Activated CD4-positive, alpha-beta T cell treated with anti-CD3 and anti-CD28 coated beads, Interleukin-2, amount 50 U/mL, for 24 hours (primary cell): ENCODE measurements at regions not wholly inside any gene's neighbourhood (a gene's known extent, or its start where the extent isn't known, plus 50 kb on each side); places are given as distances from the start of the nearest gene placed in this dataset.

Source experiments
- DNase-seq, 2 donors: peaks; one replicate each; pipeline ENCODE4 v3.0.0-alpha.2; 2020; ENCODE audit warnings: low read depth in 1 of 2, low spot score in 1 of 2

DNA sequence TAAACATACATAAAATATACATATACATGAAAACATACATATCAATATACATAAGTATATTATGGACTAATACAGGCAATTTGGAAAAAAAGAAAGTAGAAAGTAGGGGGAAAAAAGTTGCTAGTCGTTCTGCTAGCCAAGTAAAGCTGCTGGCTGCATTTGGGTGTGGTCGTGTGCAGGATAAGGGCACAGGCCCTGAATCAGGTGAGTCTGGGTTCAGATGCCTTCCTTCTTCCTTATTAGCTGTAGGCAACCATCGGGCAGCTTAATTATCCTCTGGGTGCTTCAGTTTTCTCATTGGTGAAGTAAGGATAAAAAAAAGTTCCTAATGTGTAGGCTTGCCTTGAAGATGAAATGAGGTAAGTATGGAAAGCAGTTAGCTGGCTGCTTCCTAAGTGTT is 59.2 kb upstream of the SPRY4 start:
- no peak for DNase-seq

DNA sequence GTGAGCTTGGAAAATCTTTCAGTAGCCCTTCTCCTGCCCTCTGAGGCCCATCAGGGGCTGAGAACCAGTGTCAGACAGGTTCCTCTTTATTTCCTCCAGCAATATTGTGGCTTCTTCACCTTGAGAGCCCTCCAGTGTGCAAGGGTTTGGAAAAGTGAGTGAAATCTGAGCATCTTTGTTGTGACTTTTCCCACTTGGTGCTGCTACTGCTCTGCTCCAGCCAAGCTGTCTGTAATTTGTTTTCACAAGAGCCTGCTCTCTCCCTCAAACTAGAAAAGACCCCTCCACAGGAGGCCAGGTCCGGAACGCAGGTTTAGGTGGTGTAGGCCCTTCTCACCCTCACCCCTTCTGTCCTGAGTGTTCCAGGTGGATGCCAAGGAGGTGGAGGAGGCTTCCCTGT is 57.4 kb upstream of the SPRY4 start:
- no peak for DNase-seq

DNA sequence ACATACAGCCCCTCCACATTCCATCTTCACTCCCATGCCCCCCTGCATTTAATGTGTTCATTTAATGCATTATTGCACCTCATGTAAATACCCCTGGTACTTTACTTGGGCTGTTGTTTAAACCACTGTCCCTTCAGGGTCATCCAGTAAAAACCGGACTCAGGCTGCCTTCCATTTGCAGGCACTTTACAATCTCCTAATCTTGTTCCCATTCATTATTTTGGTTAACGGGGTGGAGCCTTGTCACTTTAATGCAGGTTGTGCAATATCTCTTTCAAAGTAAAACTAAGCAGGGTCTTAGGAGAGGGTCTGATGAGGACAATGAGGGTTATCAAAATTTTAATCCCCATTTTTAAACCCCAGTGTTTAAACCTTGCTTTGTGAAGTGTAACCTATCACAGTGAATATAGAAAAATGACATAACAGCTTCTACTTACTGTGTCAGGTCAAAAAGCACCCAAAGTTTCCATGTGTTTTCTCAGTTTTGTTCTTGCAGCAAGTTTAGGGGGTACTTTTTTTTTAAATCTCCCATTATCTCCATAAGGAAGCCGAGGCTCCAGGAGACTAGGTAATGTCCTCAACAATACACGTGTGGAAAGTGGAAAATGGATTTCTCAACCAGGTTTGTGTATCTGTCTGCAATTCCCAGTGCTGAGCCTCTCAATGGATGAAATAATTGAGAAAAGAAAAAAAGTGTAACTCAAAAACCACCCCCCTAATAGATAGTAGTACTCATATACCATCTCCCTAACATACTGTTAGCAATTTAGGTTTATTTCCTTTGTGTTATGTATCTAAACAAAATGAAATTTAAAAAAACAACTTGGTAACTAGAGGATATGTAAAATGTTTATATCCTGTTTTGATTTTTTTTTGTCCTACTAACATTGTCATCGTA is 54.2 kb upstream of the SPRY4 start:
- DNase-seq: no peak

DNA sequence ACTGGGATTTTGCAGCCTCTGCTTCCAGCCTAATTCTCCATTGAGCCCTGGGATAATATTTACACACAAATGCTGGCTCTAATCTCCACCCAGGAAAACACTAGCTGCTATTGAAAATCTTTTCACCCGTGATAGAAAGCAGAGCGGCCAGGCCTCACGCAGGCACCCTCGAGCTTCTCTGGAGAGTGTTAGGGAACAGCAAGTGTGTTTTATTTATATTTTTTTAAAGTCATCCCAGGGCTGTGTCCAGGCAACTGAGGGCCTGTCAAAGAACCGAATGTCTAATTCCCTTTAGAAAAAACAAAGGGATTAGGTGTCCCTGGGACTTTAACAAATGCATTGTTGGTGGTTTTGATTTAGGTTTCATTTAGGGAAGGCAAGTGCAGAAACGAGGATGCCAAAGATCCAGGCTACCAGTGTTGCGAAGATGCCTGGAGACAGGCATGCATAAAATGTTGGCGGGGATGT is 51.2 kb upstream of the SPRY4 start:
- no peak for DNase-seq
